ENCODE measurements at regions not wholly inside any gene's neighbourhood (a gene's known extent, or its start where the extent isn't known, plus 50 kb on each side); places are given as distances from the start of the nearest gene placed in this dataset.

- TF ChIP-seq CTCF (IDR thresholded peaks at IDR 0.05): peak; percentile 62
- TF ChIP-seq EZH2 (IDR thresholded peaks at IDR 0.05): no peak
Measured at GRCh38 chr12:11553871-11554533, 95.5 kb upstream of the ETV6 start.

Measured in neural progenitor cell (in vitro differentiated cells).